ENCODE measurements at regions not wholly inside any gene's neighbourhood (a gene's known extent, or its start where the extent isn't known, plus 50 kb on each side); places are given as distances from the start of the nearest gene placed in this dataset.

DNA sequence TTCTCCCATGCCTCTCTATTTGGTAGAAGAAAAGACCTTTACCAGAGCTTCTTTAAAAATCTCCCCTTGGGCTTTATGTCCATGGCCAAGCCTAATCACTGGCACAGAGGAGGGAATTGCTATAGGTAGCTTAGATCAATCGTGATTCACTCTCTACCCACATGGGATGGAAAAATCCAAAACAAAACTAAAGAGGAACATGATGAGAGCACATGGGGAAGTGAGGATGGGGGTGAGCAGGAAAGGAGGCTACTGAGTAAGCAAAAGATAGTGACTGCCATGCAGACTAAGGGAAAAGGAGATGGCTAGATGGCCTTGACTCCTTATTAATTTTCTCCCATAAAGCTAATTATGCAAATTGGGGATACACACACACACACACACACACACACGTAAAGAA, 201.2 kb downstream of the HS3ST3A1 start:
- 40 to 100% (median 71%) methylated on average over 1 to 2 of the region's 2 CpGs; no CpG with 5 or more reads in 3 of the 10 experiments for WGBS, 10 experiments

GRCh38 chr17:13398853-13399252, 202.9 kb downstream of the HS3ST3A1 start:
- in situ Hi-C loops (cut with MboI; ENCODE audit: low pct_unique_long_range_greater_than_20kb in 2 of 9, low sequenced_read_pairs in 9 of 9, unreplicated experiment in 9 of 9) = no loop called here
- H3K27ac ChIP-seq = no peak overlapping the region
- no peak overlapping the region for H3K4me3 ChIP-seq
- peaks cover 7% of the 10 kb centered on the region in 2 donors for H3K4me1 ChIP-seq (replicated peaks in 1 of 2)
- ATAC-seq (replicated peaks in 6 of 8) = no peak
- 83 to 100% (median 90%) methylated on average over 1 of the region's 1 CpG; no CpG with 5 or more reads in 2 of the 10 experiments for WGBS, 10 experiments

More for the DNA sequence above, 201.2 kb downstream of the HS3ST3A1 start:
- no peak overlapping the region for H3K27ac ChIP-seq
- in situ Hi-C loops (cut with MboI; ENCODE audit: low pct_unique_long_range_greater_than_20kb in 2 of 9, low sequenced_read_pairs in 9 of 9, unreplicated experiment in 9 of 9) = no loop called here
- peaks cover 10 to 13% of the 10 kb centered on the region in 2 donors for H3K4me1 ChIP-seq (replicated peaks in 1 of 2)
- no peak for ATAC-seq (replicated peaks in 6 of 8)
- H3K4me3 ChIP-seq = no peak overlapping the region

DNA sequence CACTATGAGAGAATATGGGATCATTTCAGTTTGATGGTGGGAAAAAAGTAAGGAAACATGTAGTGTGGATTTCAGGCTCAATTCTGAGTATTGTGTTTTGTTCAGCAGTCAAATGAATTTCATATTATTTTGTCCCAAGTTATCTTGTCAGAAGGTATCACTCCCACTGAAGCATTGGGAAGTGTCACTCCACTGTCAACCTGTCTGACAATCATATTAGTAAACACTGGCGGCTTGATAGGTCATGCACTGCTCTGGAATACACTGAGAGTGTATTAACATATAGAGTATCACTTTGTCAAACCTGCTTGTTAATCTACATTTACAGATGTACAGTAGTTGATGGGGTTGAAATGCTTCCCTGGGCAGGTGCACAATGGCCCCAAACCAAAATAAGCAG, 203.6 kb downstream of the HS3ST3A1 start:
- H3K4me1 ChIP-seq (replicated peaks in 1 of 2) = peaks cover 7% of the 10 kb centered on the region in 2 donors
- WGBS, 10 experiments = 88 to 100% (median 100%) methylated on average over 1 of the region's 1 CpG; no CpG with 5 or more reads in 4 of the 10 experiments
- in situ Hi-C loops (cut with MboI; ENCODE audit: low pct_unique_long_range_greater_than_20kb in 2 of 9, low sequenced_read_pairs in 9 of 9, unreplicated experiment in 9 of 9) = no loop called here
- ATAC-seq (replicated peaks in 6 of 8) = no peak
- no peak overlapping the region for H3K27ac ChIP-seq
- H3K4me3 ChIP-seq = no peak overlapping the region

DNA sequence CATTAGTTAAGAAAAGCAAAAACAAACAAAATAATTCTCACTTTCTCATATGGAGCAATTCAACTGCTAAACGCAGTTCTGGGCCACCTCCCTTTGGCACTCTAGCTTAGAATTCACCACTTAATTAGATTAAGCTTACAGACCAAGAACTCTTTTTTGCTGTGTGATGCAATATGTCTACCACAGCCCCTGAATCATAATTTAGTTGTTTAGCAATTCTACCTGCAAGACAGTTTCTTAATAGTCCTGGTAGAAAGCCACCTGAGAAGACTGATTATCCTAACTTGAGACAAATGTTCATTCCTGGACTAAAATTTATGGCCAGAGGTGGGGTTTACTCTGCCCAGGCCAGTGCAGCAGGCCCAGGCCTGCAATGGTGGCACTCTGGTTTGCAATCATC, 205.9 kb downstream of the HS3ST3A1 start:
- in situ Hi-C loops (cut with MboI; ENCODE audit: low pct_unique_long_range_greater_than_20kb in 2 of 9, low sequenced_read_pairs in 9 of 9, unreplicated experiment in 9 of 9) = no loop called here
- 0 to 100% (median 44%) methylated on average over 1 of the region's 1 CpG; no CpG with 5 or more reads in 2 of the 10 experiments for WGBS, 10 experiments
- ATAC-seq (replicated peaks in 6 of 8) = peak in 2 of 8 experiments; percentile 67 to 69

DNA sequence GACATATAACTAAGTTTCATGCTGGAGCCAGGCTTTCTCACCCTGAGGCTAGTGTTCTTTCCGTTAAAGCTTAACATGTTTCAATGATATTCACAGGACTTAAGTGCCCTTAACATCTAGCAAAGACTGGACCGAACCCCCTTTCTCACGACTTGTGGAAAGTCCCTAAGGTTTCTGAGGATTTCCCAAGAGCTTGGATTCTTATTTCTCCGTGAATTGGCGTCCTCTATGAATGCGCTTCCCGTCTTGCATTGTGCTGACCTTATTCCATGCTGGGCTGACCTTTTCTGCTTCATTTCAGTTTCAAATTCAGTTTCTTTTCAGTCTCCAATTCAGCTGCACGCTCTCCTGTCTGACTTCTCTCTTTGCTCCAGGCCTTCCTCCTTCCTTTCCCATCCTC, 206.4 kb downstream of the HS3ST3A1 start:
- 16 to 100% (median 70%) methylated on average over 1 to 8 of the region's 8 CpGs for WGBS, 10 experiments
- in situ Hi-C loops (cut with MboI; ENCODE audit: low pct_unique_long_range_greater_than_20kb in 2 of 9, low sequenced_read_pairs in 9 of 9, unreplicated experiment in 9 of 9) = no loop called here
- ATAC-seq (replicated peaks in 6 of 8) = peak in 2 of 8 experiments; percentile 80 to 84
- Histone ChIP-seq H3K4me3 (no peak overlapping the region), H3K4me1 (replicated peaks in 1 of 2) (peaks cover 7% of the 10 kb centered on the region in 2 donors), H3K27ac (no peak overlapping the region)

More for the DNA sequence above, 205.9 kb downstream of the HS3ST3A1 start:
- peaks cover 7% of the 10 kb centered on the region in 2 donors for H3K4me1 ChIP-seq (replicated peaks in 1 of 2)
- no peak overlapping the region for H3K27ac ChIP-seq
- H3K4me3 ChIP-seq = no peak overlapping the region

DNA sequence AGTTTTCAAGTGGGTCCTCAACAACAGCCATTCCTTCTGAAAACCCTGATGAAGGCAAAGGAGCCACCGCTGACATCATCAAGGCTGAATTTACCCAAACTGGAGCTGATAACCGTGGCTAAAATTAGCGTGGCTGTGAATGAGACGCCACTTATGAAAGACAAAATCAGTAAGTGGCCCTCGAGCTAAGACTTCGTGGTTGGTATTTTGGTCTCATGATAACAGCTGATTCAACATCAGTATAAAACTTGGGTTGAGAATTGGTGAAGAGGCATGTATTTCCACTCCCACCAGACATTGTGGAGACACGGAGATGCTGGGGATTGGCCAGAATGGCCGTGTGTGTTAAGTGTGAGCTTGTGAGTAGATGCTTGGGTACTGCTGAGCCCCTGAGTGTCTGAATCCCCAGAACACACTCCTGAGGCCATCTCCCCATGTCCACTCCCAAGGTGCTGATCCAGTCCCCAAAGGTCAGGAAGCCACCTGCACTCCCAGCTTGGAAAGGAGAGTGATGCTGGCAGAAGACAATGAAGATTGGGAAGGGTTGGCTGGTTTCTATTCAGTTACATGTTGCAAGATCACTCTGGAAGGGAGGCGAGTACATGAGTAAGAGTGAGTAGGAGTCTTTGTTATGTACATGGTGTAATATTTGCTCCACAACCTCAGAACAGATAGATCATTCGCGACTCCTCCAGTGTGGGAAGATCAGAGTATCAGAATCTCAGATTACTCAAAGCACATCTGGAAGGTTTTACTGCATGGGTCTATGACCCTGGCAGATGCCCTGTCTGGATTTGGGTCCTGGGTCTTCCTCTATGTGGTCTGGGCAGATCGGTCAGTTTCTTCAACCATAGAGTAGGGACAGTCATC, 207.7 kb downstream of the HS3ST3A1 start:
- in situ Hi-C loops (cut with MboI; ENCODE audit: low pct_unique_long_range_greater_than_20kb in 2 of 9, low sequenced_read_pairs in 9 of 9, unreplicated experiment in 9 of 9) = no loop called here
- no peak overlapping the region for H3K4me3 ChIP-seq
- WGBS, 10 experiments = 69 to 96% (median 87%) methylated on average over 3 to 10 of the region's 12 CpGs; no CpG with 5 or more reads in 1 of the 10 experiments

DNA sequence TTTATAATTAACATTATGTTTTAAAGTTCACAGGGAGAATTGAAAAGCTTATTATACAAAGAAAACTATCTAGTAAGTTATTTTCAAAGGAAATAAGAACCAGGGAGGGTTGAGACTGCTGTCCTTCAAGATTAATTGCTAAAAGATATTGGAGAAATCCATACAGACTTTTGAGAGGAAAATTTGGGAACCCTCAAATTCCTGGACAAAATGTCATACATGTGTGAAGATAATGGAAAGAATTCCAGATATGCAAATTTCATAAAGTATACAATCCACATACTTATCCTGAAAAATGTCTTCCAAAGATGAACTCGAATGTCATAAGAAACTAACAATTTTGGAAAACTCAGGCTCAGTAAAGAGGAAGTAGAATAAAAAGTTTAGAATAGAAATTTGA, 213.8 kb downstream of the HS3ST3A1 start:
- H3K4me3 ChIP-seq = no peak overlapping the region
- 44 to 90% (median 73%) methylated on average over 1 of the region's 1 CpG for WGBS, 10 experiments
- ATAC-seq (replicated peaks in 6 of 8) = no peak
- in situ Hi-C loops (cut with MboI; ENCODE audit: low pct_unique_long_range_greater_than_20kb in 2 of 9, low sequenced_read_pairs in 9 of 9, unreplicated experiment in 9 of 9) = no loop called here
- no peak overlapping the region for H3K27ac ChIP-seq
- H3K4me1 ChIP-seq (replicated peaks in 1 of 2) = peaks cover 0 to 13% of the 10 kb centered on the region in 2 donors

More for the DNA sequence above, 207.7 kb downstream of the HS3ST3A1 start:
- ATAC-seq (replicated peaks in 6 of 8) = peak in 2 of 8 experiments; percentile 53 to 60
- Histone ChIP-seq H3K4me1 (replicated peaks in 1 of 2) (peaks cover 7% of the 10 kb centered on the region in 2 donors), H3K27ac (no peak overlapping the region)

- Histone ChIP-seq H3K4me3 (no peak overlapping the region), H3K4me1 (replicated peaks in 1 of 2) (peaks cover 0 to 13% of the 10 kb centered on the region in 2 donors), H3K27ac (no peak overlapping the region)
- in situ Hi-C loops (cut with MboI; ENCODE audit: low pct_unique_long_range_greater_than_20kb in 2 of 9, low sequenced_read_pairs in 9 of 9, unreplicated experiment in 9 of 9) = no loop called here
- WGBS, 10 experiments = 33 to 97% (median 85%) methylated on average over 1 to 5 of the region's 5 CpGs; no CpG with 5 or more reads in 1 of the 10 experiments
- no peak for ATAC-seq (replicated peaks in 6 of 8)
Observed at GRCh38 chr17:13387236-13387635, 214.5 kb downstream of the HS3ST3A1 start.

GRCh38 chr17:13385481-13385911, 216.2 kb downstream of the HS3ST3A1 start:
- 17 to 83% (median 50%) methylated on average over 1 to 5 of the region's 5 CpGs; no CpG with 5 or more reads in 1 of the 10 experiments for WGBS, 10 experiments
- in situ Hi-C loops (cut with MboI; ENCODE audit: low pct_unique_long_range_greater_than_20kb in 2 of 9, low sequenced_read_pairs in 9 of 9, unreplicated experiment in 9 of 9) = no loop called here
- no peak overlapping the region for H3K27ac ChIP-seq
- peak in 4 of 8 experiments; percentile 19 to 43 (median 38) for ATAC-seq (replicated peaks in 6 of 8)
- peaks cover 0 to 13% of the 10 kb centered on the region in 2 donors for H3K4me1 ChIP-seq (replicated peaks in 1 of 2)
- no peak overlapping the region for H3K4me3 ChIP-seq

DNA sequence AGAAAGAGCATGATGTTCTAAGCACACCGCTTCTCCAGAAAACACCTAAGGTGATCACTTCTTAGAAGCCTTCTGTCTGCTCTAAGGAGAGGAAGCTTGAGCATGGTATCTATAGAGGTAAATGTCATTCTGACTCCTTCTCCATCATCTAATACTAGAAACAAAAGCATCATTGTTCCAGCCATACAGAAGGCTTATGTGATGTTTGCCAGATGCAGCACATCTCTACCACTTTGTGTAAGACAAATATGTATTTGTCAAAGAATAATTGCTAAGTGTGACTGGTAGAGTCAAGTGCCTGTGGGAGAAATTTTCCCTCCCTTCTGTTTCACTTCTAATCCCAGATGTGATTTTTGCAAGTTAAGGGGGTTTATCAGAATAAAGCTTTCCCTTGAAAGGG, 217.1 kb downstream of the HS3ST3A1 start:
- H3K27ac ChIP-seq = no peak overlapping the region
- in situ Hi-C loops (cut with MboI; ENCODE audit: low pct_unique_long_range_greater_than_20kb in 2 of 9, low sequenced_read_pairs in 9 of 9, unreplicated experiment in 9 of 9) = no loop called here
- WGBS, 10 experiments = 83% methylated on average over 1 of the region's 1 CpG; no CpG with 5 or more reads in 8 of the 10 experiments
- no peak overlapping the region for H3K4me3 ChIP-seq
- peaks cover 0 to 13% of the 10 kb centered on the region in 2 donors for H3K4me1 ChIP-seq (replicated peaks in 1 of 2)
- no peak for ATAC-seq (replicated peaks in 6 of 8)

DNA sequence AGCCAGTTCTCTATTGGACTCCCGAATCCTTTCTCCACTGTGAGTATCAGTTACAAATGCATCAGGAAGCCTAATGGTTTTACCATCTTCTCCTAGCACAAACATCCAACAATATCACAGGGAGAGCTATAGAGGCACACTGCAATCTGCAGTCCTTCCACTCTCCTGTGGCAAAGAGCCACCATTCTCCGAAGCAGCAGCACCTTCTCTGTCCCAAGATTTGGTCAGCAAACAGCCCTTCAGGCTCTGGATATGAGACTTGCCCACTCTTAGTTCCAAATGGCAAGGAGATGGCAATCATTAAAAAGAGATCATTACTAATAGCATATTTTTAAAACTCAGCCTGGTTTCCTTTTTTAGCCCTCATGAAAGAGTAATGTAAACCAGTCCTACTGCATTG, 223.4 kb downstream of the HS3ST3A1 start:
- 0 to 100% (median 69%) methylated on average over 1 to 2 of the region's 2 CpGs; no CpG with 5 or more reads in 4 of the 10 experiments for WGBS, 10 experiments
- no peaks in the 10 kb centered on the region for H3K4me1 ChIP-seq (replicated peaks in 1 of 2)
- ATAC-seq (replicated peaks in 6 of 8) = no peak
- in situ Hi-C loops (cut with MboI; ENCODE audit: low pct_unique_long_range_greater_than_20kb in 2 of 9, low sequenced_read_pairs in 9 of 9, unreplicated experiment in 9 of 9) = no loop called here
- no peak overlapping the region for H3K4me3 ChIP-seq
- no peak overlapping the region for H3K27ac ChIP-seq

- Histone ChIP-seq H3K27ac (no peak overlapping the region), H3K4me1 (replicated peaks in 1 of 2) (no peaks in the 10 kb centered on the region), H3K4me3 (no peak overlapping the region)
- in situ Hi-C loops (cut with MboI; ENCODE audit: low pct_unique_long_range_greater_than_20kb in 2 of 9, low sequenced_read_pairs in 9 of 9, unreplicated experiment in 9 of 9) = no loop called here
- 39 to 96% (median 78%) methylated on average over 2 to 9 of the region's 9 CpGs for WGBS, 10 experiments
- peak in 1 of 8 experiments; percentile 31 for ATAC-seq (replicated peaks in 6 of 8)
Observed at GRCh38 chr17:13374203-13375143, 227.3 kb downstream of the HS3ST3A1 start.

DNA sequence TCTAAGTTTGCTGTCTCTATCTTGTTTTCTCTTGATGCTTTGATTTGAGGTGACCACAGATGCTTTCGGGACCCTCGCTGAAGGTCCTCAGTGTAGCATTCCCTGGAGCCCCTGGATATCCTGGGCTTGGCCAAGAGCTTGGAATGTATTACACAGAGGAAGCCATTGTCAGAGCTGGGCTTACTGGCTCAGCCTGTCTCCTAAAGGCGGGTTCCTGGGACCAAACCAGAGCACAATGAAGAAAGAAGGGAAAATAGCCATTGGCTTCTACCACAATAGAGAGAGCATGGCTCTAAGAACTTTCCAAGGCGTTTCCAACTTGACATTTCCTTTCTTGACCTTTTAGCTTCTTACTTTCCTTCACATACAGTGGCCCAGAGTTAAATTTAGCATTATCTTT, 229.3 kb downstream of the HS3ST3A1 start:
- H3K27ac ChIP-seq = no peak overlapping the region
- 25 to 100% (median 85%) methylated on average over 1 to 4 of the region's 4 CpGs; no CpG with 5 or more reads in 1 of the 10 experiments for WGBS, 10 experiments
- in situ Hi-C loops (cut with MboI; ENCODE audit: low pct_unique_long_range_greater_than_20kb in 2 of 9, low sequenced_read_pairs in 9 of 9, unreplicated experiment in 9 of 9) = no loop called here
- ATAC-seq (replicated peaks in 6 of 8) = no peak
- H3K4me3 ChIP-seq = no peak overlapping the region
- H3K4me1 ChIP-seq (replicated peaks in 1 of 2) = no peaks in the 10 kb centered on the region

All from motor neuron (in vitro differentiated cells).